ENCODE measurements at regions not wholly inside any gene's neighbourhood (a gene's known extent, or its start where the extent isn't known, plus 50 kb on each side); places are given as distances from the start of the nearest gene placed in this dataset.

DNA sequence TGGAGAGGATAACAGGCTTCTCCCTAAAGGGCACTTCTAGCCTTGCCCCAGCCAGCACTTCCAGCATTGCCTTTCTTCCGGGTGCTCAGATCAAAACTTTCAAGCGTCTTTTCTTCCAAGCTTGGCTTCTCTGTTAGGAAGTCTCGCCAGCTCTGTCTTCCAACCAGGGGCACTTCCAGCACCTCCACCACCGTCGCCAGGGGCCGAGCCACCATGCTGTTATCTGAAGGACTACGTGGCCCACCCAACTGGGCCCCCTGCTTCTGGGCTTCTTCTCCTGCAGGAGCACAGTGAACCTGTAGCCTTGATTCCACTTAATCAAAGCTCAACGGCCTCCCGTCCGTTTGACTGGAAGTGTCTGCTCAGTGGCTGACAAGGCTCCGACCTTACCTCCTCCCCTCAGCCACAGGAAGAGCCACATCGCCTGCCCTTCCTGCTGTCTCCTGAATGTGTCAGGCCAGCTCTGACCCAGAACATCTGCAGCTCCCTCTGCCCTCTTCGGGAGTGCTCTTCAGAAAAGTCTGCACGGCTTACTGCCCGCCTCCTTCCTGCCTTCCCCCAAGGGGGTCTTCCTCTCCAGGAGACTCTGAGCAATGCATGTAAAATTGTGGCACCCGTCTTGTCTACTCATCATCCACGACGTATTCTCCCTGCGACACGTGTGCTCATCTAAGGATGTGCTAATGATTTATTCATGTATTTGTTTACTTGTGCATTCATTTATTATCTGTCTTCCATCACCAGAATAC is 527.0 kb downstream of the CDH26 start:
- no peak for DNase-seq

DNA sequence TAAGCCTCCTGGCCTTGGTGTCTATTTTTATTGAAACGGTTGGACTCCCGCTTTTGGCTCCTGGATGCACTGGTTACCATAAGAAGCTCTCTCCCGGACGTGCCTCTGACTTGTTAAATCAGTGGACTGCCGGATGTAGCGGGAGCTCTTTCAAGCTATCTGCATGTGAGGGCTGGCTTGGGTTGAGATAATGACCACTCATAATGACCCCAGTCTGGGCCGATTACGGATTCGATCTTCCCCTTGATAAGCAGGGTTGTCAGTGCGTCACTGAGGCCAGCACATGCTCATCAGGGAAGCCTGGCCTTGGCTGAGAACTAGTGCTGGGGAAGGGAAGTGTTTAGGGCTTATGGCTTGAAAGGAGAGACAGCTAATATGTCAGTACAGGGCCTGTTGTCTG is 528.1 kb downstream of the CDH26 start:
- DNase-seq = no peak

DNA sequence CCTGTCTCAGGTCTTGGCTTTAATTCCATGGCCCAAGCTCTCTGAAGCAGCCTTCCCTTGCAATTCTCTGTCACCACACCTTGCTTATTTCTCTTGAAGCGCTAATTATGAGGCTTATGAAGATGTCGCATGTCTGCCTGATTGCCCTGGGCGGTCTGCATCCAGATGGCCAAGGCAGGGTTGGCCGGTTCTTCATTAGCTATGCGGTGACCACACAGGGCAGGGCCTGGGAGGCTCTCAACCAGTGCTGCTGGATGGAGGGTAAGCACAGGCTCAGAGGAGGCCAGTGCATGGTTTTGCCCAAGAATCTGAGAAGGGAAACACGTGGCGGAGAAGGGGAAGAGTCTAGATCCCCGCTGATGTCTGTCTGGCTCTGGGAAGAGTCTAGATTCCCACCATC is 528.7 kb downstream of the CDH26 start:
- DNase-seq = no peak

DNA sequence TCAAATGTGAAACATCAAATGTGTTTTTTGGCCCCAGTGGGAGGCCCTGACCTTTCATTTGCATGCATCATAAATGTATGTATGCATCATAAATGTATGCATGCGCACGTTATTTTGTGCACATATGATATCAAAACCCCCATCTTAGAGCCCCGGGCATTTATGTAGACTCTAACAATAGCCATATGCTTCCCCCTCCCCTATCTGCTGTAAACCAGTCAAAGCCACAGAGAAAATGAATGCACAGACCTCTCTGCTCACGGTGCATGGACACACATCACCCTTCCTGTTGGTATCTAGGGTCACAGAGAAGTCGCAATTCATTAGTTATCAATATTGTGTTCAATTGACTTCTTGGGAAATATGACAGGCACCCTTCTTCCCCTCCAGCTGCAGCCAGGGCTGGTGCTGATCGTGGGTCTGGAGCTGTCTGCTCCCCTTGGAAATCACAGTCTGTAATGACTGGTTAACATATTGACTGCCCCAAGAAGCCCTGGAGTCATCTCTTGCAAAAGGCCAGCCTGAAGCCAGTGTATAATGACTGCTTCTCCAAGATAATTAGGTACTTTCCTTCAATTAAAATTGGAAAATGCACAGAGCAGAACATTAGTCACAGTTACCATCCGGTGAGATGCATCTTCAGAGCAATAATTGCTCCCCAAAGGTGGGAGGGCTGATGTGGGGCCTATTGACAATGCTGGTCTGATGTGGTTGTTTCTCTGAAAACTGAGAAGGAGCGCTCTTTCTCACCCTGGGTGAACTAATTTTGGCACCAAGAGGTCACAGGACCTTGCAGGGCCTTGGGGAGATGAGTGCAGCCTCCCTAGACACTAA is 532.2 kb downstream of the CDH26 start:
- no peak for DNase-seq

DNA sequence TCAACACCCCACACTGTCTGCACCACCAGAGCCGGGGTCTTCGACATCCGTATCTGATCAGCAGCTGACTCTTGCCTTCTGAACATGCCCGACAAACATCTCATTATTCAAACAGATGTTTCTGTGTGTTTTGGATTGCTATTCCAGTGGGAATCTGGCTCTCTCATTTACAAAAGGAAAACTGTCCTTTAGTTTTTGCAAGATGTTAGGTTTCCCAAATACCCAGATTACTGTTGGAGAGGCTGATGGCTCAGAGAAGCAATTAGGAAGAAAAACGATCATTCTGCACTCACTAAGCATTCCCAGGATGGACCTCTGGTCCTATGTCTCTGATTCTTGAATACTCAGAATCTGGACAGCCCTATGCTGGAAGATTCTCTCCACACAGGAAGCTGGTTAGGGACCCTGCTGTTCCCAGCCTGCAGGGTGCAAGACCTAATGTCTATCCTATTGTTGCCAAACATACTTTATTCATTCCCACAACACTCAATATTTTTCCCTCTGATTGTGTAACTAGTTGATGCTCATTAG is 532.9 kb downstream of the CDH26 start:
- DNase-seq = no peak

DNA sequence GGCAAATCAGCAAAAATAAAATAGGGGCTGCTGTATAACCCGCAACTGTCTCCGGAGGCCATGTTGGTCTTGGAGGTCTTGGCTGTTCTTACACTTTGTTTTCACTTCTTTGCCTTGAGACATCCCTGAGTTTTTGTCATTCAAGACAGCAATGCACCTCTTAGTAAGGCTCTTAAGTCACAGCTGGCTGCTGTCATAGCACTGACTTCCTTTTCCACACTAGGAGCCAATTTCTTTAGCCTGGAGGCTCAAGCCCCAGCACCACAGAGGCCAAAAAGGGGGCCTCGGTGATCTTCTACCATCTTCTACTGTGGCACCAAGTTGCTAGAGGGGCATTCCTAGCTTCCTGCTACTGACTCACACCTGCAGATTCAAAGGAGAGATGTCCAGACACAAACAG is 536.3 kb downstream of the CDH26 start:
- DNase-seq = no peak

DNA sequence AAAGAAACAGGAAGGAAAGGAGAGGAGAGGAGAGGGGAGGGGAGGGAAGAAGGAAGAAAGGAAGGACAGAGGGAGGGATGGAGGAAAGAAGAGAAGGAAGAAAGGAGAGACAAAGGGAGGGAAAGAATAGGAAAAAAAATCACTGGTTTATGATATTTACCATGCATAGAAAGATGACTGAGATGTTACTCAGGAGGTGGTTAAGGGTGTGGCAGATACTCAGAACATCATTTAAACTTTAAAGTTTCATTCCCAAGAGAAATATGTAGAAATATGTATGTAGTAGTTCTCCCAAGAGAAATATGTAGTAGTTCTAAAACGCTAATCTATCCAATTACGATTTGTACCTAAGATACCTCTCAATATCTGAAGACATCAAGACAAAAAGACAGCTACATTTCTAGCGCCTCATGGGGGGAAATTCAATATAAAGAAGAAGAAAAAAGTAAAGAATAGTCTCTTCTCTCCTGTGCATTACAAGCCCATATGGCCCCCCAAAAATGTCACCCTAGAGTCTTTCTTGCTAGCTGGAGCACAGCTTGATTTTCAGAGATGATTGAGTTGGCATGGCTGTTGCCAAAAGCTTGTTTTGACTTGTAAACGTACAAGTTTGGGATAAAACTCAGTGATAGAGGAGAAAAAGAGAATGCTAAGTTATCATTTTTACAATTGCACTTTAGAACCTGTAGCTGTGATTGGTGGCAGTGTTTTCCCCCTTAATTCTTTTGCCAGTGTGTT is 539.2 kb downstream of the CDH26 start:
- no peak for DNase-seq

DNA sequence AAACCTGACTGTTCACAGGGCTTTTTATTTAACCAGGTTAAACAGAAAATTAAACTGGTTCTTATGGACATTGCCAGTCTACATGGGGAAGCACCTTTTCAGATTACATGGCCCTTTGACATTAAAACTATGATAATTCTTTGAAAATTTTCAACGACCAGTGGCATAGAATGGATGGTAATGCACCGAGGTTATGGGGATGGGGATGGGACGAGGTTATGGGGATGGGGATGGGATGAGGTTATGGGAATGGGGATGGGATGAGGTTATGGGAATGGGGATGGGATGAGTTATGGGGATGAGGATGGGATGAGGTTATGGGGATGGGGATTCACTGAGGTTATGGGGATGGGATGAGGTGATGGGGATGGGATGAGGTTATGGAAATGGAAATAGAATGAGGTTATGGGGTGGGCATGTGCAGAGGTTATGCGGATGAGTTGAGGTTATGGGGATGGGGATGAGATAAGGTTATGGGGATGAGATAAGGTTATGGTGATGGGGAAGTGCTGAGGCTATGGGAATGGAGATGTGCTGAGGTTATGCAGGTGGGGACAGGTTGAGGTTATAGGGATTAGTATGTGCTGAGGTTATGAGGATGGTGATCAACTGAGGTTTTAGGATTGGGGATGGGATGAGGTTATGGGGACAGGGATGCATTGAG is 541.9 kb downstream of the CDH26 start:
- DNase-seq = no peak

DNA sequence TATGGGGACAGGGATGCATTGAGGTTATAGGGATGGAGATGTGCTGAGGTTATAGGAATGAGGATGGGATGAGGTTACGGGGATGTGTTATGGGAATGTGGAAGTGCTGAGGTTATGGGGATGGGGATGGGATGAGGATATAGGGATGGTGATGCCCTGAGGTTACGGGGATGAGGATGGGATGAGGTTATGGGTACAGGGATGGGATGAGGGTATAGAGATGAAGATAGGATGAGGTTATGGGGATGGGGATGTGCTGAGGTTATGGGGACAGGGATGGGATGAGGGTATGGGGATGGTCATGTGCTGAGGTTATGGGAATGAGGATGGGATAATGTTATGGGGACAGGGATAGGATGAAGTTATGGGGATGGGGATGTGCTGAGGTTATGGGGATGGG is 542.8 kb downstream of the CDH26 start:
- no peak for DNase-seq

DNA sequence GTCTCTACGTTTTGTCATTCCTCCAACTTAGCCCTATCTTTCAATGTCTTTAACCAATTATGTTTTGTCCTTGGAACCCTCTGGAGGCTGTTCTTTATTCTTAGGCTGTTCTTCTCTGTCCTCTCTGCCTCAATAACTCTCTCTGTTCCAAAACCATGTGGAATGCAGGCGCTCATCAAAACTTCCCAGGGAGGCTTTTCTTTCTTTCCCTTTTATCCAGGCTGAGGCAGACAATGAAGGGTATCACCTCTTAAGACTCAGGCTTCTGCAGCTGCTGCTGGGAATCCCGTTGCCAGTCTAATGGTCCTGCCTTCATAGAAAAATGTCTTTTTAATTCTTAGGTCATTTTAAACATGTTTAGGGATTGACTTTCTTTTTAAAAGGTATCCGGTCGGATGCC is 544.7 kb downstream of the CDH26 start:
- no peak for DNase-seq

DNA sequence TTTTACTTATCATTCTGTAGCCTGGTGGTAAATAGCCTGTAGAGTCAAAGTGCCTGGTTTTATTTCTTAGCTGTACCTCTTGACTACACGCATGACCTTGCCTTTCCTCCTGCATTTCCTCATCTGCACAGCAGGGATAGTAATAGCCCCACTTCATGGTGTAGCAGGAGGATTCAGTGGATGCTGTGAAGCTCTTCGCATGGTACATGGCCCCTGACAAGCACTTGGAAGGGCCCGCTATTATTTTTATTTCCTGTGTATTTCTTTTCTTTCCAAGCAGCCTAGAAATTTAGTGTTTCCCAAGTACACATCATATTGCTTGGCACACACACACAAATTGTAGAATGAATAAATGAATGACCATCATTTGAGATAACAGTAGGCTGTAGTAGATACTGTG is 547.2 kb downstream of the CDH26 start:
- no peak for DNase-seq

DNA sequence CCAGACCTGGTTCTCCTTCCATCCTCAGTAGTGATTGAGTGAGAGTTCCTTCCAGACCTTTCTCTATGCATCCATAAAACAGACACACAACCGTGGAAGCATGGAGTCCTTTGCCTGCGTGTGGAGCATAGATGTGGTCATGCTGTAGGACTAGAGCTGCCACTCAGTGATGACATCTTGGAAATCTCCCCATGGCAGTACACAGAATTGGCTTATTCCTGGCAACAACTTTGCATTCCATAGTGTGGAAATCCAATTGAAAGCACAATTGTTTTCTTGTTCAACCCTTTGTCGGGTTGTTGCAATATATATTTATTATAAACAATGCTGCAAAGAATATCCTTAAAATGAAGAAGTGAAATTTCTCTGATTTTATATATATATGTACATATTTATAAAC is 547.8 kb downstream of the CDH26 start:
- DNase-seq = no peak

DNA sequence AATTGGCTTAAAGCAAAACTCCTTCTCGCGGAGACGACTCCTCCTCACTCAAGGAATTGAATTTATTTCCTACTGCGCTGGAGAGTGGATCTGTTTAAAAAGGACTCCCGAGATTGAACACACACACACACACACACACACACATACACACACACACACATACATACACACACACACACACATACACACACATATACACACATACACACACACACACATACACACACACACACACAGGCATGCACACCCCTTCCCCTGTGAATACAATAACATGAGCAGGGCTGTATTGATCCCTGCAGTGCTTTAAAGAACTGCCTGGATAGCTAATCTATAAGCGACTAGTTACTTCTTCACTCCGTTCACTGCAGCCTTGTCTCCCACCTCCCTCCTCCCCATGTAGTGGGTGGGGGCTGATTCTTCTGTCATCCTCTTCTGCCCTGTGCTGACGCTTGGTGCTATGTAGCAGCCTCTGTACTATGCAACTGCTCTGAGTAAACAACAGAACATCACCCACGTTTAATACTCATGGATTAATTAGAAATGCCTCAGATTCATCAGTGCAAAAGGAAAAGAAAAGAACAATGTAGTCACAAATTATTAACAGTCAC is 549.0 kb downstream of the CDH26 start:
- no peak for DNase-seq

DNA sequence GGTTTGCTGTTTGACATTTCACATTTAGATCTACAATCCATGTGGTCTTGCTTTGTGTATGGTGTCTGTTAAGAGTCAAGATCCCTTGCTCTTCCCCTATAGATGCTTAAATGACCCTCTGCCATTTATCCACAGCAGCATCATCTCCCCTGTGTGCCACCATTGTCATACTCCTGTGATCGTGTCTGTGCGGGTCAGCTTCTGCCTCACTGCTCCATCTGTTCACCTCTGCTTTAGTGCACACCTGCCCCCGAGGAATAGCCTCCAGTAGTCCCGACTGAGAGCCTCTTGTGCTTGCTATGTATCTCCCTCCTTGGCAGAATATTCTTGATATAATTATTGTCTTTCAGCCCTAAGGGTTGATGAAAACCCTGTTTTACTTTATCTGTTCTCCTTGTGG is 551.2 kb downstream of the CDH26 start:
- no peak for DNase-seq

DNA sequence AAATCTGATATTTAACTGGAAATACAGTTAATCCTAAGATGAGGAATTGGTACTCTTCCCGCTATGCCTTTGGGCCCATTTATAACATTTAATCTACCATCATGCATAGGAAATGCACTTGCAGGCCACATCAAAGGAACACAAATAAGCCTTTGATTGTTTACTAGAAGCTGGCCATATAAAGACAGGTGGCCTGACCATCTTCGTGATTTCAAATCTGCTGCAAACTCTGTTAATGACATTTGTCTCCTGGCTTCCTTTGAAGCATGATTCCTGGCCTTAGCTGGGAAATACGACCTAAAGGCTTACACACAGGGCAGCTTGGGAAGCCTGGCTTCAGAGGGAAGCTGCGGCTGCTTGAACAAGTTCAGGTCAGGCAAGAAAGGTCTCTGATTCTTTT is 552.1 kb downstream of the CDH26 start:
- DNase-seq = no peak

DNA sequence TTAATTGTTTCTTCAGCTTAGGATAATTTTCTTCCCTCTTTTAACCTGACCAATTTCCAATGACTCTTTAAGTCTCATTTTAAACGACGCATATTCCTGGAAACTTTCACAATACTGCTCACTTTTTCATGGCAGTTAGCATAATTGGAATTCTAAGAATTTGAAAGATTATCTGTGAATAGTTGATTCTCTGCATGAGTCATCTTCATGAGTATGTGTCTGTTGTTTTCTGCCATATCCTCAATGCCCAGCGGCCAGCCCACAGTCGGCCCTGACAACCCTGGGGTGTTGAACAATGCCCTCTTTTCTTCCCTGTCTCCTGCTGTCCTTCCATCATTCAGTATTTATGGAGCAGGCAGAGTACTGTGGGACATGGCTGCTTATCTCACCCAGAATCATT is 554.2 kb downstream of the CDH26 start:
- no peak for DNase-seq

DNA sequence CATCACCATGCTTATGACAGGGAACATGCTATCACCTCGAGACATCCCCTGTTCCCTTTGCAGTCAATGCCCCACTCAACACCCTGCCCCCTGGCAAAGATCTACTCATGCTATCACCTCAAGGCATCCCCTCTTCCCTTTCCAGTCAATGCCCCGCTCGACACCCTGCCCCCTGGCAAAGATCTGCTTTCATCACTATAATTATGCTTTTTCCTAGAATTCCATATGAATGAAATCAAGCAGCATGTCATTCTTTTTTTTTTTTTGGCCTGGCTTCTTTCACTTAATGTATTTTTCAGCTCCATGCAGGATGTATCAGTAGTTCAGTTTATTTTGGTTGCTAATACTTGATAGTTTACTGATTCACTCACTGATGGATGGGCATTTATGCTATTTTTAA is 554.9 kb downstream of the CDH26 start:
- no peak for DNase-seq

DNA sequence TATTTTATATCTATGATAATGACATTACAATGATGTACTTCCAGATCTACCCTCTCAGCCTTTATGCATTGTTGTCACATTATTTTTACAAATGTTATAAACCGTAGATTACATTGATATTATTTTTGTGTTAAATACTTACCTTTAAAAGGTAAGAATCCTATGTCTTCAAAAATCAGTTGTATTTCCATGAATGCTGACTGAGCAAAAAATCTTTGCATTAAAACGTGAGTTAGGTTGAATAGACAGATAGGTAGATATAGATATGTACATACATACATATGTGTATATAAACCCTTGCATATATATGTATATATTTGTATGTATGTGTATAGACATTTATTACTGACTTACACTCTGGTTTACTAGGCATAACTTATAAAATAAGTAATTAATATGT is 558.2 kb downstream of the CDH26 start:
- DNase-seq = no peak

DNA sequence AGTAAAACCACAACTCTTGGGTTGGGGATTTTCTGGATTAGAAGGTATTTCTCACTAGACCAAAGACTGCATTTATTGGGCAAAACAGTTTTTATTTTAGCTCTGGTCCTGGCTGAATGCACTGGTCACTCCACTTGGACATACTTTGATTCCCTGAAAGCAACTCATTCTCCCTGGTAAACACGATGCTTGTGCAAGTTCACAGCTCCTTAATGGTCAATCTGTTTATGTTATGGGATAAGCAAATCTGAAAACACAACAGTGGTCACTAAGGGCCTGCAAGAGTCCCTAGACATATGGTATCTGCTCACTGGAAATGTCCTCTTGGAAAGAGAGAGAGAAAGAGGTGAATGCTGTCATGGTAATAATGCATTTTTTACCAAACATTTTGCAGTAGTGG is 559.8 kb downstream of the CDH26 start:
- no peak for DNase-seq

DNA sequence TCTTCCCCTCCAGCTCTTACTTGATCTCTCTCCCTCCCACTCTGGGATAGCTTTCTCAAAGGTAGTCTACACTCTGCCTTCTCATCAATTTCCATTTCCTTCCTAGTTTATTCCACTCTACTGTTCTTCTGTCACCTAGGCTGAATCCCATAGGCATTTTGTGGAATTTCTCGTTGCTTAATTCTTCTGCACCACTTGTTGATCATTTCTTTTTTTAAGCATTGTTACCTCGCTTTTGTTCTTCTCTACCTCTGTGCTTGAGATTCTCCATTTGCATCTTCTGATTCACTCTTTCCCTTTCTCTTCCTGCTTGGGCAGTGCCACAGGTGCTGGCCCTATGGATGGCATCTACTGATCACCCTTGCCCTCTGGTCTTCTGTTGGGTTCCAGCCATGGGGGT is 567.2 kb downstream of the CDH26 start:
- DNase-seq = no peak

DNA sequence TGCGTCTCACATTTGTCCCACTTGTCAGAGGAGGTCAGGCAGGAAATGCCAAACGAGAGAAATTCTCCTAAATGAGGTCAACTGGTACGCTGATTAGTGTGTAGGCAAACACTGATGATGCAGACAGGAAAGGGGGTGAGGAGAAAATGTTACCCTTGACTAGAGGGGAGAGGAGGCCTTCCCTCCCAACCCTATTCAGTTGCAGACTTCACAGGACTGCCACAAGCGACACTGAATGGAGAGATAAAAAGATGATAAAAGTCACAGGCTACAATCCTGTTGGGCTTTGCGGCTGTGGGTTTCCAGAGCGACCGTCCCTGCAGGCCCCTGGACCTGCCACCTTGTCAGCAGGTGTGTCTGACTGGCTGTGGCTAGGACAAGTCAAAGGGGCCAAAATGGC is 569.4 kb downstream of the CDH26 start:
- DNase-seq = no peak

DNA sequence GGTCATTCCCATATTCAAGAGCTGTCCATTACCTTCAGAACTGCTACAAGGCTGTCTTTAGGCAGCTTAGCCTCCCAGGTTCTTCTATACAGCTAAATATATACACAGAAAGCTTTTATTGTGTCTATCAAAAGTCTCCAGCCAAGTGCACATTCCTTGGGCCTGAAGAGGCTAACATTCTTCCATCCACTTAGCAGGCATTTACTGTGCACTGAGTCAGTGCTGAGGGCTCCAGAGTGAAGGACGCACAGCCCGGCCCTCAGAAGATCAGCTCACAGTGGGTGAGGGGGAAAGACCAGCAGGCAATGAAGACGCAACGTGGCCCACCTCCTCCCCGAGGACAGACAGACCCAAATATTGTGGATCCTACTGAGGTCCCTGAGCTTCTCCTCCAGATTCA is 569.9 kb downstream of the CDH26 start:
- no peak for DNase-seq

DNA sequence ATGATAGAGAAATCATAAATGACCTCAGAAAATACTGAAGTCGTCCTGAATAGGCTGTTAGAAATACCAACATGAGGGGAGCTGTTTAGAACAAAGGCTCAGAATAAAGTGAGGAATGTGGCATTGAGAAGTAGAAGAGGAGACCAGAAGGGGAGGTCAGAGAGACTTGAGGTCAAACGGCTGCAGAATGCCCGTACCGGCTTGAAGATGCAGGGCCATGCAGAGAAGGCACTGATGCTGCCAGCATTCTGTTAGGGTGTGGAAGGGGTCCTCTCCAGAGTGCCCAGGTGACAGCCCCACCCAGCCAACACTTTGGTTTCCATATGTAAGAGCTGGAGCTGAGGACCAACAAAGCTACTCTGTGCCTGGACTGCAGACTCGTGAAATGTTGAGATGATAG is 570.9 kb downstream of the CDH26 start:
- DNase-seq = no peak

Data from DMS79 treated with DMSO at 0.1 percent for 48 hours (cell line).